ENCODE measurements at regions not wholly inside any gene's neighbourhood (a gene's known extent, or its start where the extent isn't known, plus 50 kb on each side); places are given as distances from the start of the nearest gene placed in this dataset.

DNA sequence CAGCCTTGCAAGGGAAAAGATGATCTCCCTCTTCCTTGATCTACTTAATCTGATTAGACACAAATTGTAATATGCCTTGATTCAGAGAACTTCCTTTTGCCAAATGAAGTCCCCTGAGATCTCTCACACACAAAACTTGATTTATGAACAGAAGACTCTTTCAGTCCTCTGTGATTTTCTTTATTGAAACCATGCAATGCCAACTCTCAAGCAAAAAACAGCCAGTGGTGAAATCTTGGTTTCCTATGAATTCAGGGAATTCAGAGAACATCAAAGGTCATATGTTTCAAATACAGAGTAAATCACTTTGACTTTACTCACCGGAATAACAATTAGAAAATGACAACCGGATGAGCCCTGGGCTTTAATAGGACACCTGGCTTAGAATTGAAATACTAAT lies 211.7 kb downstream of the ABHD5 start:
- TF ChIP-seq CTCF (conservative IDR thresholded peaks at IDR 0.05; ENCODE audit: low read depth, low read length) = no peak
- DNase-seq (ENCODE audit: low read depth) = no peak
- H3K4me3 ChIP-seq (ENCODE audit: low read depth, low read length) = no peak overlapping the region

GRCh38 chr3:43905157-43905556 lies 214.4 kb downstream of the ABHD5 start:
- TF ChIP-seq CTCF (conservative IDR thresholded peaks at IDR 0.05; ENCODE audit: low read depth, low read length) = no peak

GRCh38 chr3:43906849-43907507 lies 216.2 kb downstream of the ABHD5 start:
- no peak overlapping the region for H3K4me3 ChIP-seq (ENCODE audit: low read depth, low read length)
- no peak for DNase-seq (ENCODE audit: low read depth)
- TF ChIP-seq CTCF (conservative IDR thresholded peaks at IDR 0.05; ENCODE audit: low read depth, low read length) = no peak

More at GRCh38 chr3:43905157-43905556, 214.4 kb downstream of the ABHD5 start:
- no peak overlapping the region for H3K4me3 ChIP-seq (ENCODE audit: low read depth, low read length)
- no peak for DNase-seq (ENCODE audit: low read depth)

- no peak for DNase-seq (ENCODE audit: low read depth)
- no peak for TF ChIP-seq CTCF (conservative IDR thresholded peaks at IDR 0.05; ENCODE audit: low read depth, low read length)
- no peak overlapping the region for H3K4me3 ChIP-seq (ENCODE audit: low read depth, low read length)
Measured at GRCh38 chr3:43907508-43907858, 216.7 kb downstream of the ABHD5 start.

DNA sequence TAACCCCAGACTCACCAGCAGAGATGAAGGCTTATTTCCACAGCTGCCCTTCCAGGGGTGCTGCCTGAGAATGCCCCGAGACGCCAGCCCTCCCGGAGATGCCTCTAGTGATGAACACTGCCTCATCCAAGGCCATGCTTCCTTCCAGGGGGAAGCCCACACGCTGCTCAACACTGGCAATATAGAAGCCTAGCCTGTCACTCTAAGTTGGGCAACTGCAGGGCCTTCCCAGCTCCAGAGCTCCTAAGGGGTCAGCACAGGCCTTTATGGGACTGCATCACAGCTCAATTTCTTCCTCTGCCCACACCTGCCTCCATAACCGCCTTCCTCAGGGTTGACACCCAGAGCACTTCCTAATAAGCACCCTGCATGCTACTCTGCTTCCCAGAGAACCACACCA lies 217.7 kb downstream of the ABHD5 start:
- no peak overlapping the region for H3K4me3 ChIP-seq (ENCODE audit: low read depth, low read length)
- TF ChIP-seq CTCF (conservative IDR thresholded peaks at IDR 0.05; ENCODE audit: low read depth, low read length) = no peak
- no peak for DNase-seq (ENCODE audit: low read depth)

DNA sequence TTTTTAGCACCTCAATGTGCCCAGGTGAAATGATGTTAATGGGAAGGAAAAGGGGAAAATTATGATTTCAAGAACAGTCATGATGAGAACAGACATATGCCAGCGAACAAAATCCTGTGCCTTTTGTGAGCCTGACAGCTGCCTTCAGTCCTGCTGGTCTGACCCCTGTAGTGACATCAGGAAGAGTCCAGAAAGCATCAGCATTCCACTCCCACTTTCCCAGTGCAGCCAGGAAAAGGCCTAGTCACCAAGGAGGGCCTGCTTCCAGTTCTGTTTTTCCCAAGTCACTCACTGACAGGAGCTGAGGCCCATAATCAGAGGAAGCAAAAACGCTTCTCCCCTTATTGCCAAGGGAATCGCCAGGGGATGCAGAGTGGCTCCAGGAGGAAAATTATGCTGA lies 218.4 kb downstream of the ABHD5 start:
- no peak for TF ChIP-seq CTCF (conservative IDR thresholded peaks at IDR 0.05; ENCODE audit: low read depth, low read length)
- DNase-seq (ENCODE audit: low read depth) = no peak
- H3K4me3 ChIP-seq (ENCODE audit: low read depth, low read length) = no peak overlapping the region

- TF ChIP-seq CTCF (conservative IDR thresholded peaks at IDR 0.05; ENCODE audit: low read depth, low read length) = no peak
- H3K4me3 ChIP-seq (ENCODE audit: low read depth, low read length) = no peak overlapping the region
- DNase-seq (ENCODE audit: low read depth) = no peak
Measured at GRCh38 chr3:43910750-43911149, 220.0 kb downstream of the ABHD5 start.

Measured in epithelial cell of proximal tubule (primary cell).